ENCODE measurements at regions not wholly inside any gene's neighbourhood (a gene's known extent, or its start where the extent isn't known, plus 50 kb on each side); places are given as distances from the start of the nearest gene placed in this dataset.

- POLR2A ChIA-PET: no interaction called here
- peaks cover 23% of the 10 kb centered on the region for H3K27me3 ChIP-seq (ENCODE audit: control insufficient read depth, insufficient read depth, low read length)
- H3K4me3 ChIP-seq (ENCODE audit: low read depth, low read length): no peak overlapping the region
- CTCF ChIA-PET: interaction anchor here (0.7 to 1.2 kb wide), 2 partner anchors 100 to 205 kb away, joined by 3 read pairs; no protein-coding TSS in a partner anchor
- no peaks in the 10 kb centered on the region for H3K36me3 ChIP-seq (ENCODE audit: control insufficient read depth, insufficient read depth, low read length)
- no peak for DNase-seq (ENCODE audit: low read depth)
- no peak for TF ChIP-seq CTCF (IDR thresholded peaks at IDR 0.05; ENCODE audit: insufficient read depth, low read depth, low read length)
Observed at GRCh38 chr18:57982372-57983021, 61.5 kb upstream of the NEDD4L start.

DNA sequence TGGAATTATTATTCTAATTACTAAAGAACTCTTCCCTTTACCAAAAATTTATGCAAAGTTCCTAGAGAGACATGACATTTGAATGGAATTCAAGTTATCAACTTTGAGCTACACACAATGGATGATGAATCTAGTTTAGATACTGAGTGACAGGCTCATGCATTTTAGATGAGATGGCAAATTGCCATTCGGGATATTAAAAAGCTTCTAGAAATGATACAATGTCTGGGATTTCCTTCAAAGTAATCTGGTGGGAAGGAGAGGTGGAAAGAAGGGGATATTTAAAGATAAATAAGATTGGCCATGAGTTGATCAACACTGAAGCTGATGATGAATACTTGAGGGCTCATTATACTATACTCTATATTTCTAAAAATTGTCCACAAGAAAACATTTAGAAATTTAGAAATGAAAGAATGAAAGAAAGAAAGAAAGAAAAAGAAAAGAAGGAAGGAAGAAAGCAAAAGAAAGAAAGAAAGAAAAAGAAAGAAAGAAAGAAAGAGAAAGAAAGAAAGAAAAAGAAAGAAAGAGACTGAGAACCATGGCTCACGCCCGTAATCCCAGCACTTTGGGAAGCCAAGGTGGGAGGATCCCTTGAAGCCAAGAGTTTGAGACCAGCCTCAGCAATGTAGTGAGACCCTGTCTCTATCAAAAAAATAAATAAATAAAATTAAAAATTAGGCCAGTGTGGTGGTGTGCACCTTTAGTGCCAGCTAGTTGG, 62.6 kb upstream of the NEDD4L start:
- Histone ChIP-seq H3K36me3 (ENCODE audit: control insufficient read depth, insufficient read depth, low read length) (no peaks in the 10 kb centered on the region), H3K4me3 (ENCODE audit: low read depth, low read length) (no peak overlapping the region), H3K27me3 (ENCODE audit: control insufficient read depth, insufficient read depth, low read length) (peaks cover 21% of the 10 kb centered on the region)
- ChIA-PET CTCF (interaction anchor here (0.6 kb wide), 1 partner anchor 23 kb away, joined by 4 read pairs; no protein-coding TSS in a partner anchor), POLR2A (no interaction called here)
- DNase-seq (ENCODE audit: low read depth): no peak
- no peak for TF ChIP-seq CTCF (IDR thresholded peaks at IDR 0.05; ENCODE audit: insufficient read depth, low read depth, low read length)

DNA sequence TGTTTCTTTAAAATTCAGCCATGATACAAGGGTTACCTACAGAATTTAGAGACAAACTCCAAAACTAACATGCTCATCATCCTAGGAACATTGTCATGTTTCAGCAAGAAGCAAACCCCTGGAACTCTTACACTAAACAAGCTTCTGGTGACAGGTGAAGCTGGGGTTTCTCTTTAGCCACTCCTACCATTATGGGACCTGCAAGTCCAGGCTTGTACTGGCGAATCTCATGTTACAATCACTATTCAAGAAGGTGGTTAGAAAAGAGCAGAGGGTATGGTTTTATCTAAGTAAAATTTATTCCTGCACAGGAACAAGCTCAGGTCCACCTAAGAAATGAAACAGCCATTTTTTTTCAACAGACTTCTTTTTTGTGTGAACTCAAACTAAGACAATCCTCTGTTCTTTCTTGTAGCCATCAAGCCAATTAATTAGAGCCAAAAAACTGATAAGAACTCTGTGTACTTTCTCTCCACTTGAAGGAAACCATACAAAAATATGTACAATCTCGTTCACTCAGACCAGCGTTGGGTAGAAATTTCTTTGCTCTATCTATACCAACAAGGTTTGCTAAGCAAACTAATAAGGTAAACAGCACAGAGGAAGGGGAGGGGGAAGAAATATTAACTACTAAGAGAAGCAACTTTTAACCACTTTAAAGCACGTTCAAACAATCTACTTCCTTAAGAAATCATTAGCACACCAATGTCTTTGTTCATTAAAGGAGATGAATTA, 63.3 kb upstream of the NEDD4L start:
- ChIA-PET POLR2A (no interaction called here), CTCF (interaction anchor here (1.0 kb wide), 2 partner anchors 9 to 12 kb away, joined by 3 read pairs; no protein-coding TSS in a partner anchor)
- DNase-seq (ENCODE audit: low read depth): no peak
- H3K27me3 ChIP-seq (ENCODE audit: control insufficient read depth, insufficient read depth, low read length): peaks cover 19% of the 10 kb centered on the region
- no peak for TF ChIP-seq CTCF (IDR thresholded peaks at IDR 0.05; ENCODE audit: insufficient read depth, low read depth, low read length)
- no peaks in the 10 kb centered on the region for H3K36me3 ChIP-seq (ENCODE audit: control insufficient read depth, insufficient read depth, low read length)
- H3K4me3 ChIP-seq (ENCODE audit: low read depth, low read length): no peak overlapping the region

GRCh38 chr18:57976230-57976773, 67.7 kb upstream of the NEDD4L start:
- Histone ChIP-seq H3K4me3 (ENCODE audit: low read depth, low read length) (no peak overlapping the region), H3K27me3 (ENCODE audit: control insufficient read depth, insufficient read depth, low read length) (peaks cover 9% of the 10 kb centered on the region), H3K36me3 (ENCODE audit: control insufficient read depth, insufficient read depth, low read length) (no peaks in the 10 kb centered on the region)
- ChIA-PET POLR2A (interaction anchor here (0.6 kb wide), 1 partner anchor 258 kb away, joined by 15 read pairs; no protein-coding TSS in a partner anchor), CTCF (interaction anchor here (1.0 kb wide), 1 partner anchor 8 kb away, joined by 3 read pairs; no protein-coding TSS in a partner anchor)
- no peak for DNase-seq (ENCODE audit: low read depth)
- TF ChIP-seq CTCF (IDR thresholded peaks at IDR 0.05; ENCODE audit: insufficient read depth, low read depth, low read length): no peak

Measured in BJ (cell line).